IMR-90 (cell line): ENCODE measurements at regions not wholly inside any gene's neighbourhood (a gene's known extent, or its start where the extent isn't known, plus 50 kb on each side); places are given as distances from the start of the nearest gene placed in this dataset.

ENCODE experiments used
- ATAC-seq: fragments of 200-7000 bp; cut with Tn5 transposase; 2 replicates; pipeline ENCODE4 v1.9.1; 2020; ENCODE audit warnings: low read depth, mild to moderate bottlenecking, moderate library complexity
- BruUV-seq: library from RNA; stranded (reverse); fragments of 400-500 nt; replicated peaks from 2 replicates; lab custom pipeline; 2021; lab: Mats Ljungman, UMichigan
- CTCF ChIA-PET: fragments of 300-600 bp; formaldehyde crosslinking; extraction: SDS; loops from one replicate; lab custom pipeline; 2021; ENCODE audit warnings: antibody characterized with exemption; lab: Yijun Ruan, JAX
- POLR2A ChIA-PET: fragments of 300-600 bp; sonication (Branson Sonifier 250); formaldehyde crosslinking; loops from one replicate; lab custom pipeline; 2022; ENCODE audit warnings: antibody characterized with exemption; ENCODE audit not compliant: unreplicated experiment; lab: Charles Lee
- DNase-seq: peaks from one replicate; pipeline ENCODE4 v3.0.0; 2013
- H2AFZ ChIP-seq: replicated peaks from 2 replicates; pipeline ENCODE3; 2013; ENCODE audit warnings: low read length, mild to moderate bottlenecking; ENCODE audit not compliant: poor library complexity
- H2AK5ac ChIP-seq: 2 replicates; pipeline ENCODE4 v1.6.1; 2013; ENCODE audit warnings: low read depth, low read length, inconsistent platforms
- H2AK9ac ChIP-seq: replicated peaks from 2 replicates; pipeline ENCODE3; 2013; ENCODE audit warnings: mild to moderate bottlenecking, low read depth, low read length, moderate library complexity; ENCODE audit not compliant: poor library complexity
- H2BK120ac ChIP-seq: 2 replicates; pipeline ENCODE4 v1.6.1; 2013; ENCODE audit warnings: low read depth, low read length, inconsistent platforms
- H2BK15ac ChIP-seq: 3 replicates; pipeline ENCODE4 v1.6.1; 2013; ENCODE audit warnings: low read depth, low read length, inconsistent platforms
- H2BK20ac ChIP-seq: 2 replicates; pipeline ENCODE4 v1.6.1; 2013; ENCODE audit warnings: low read depth, mild to moderate bottlenecking, inconsistent platforms, low read length, moderate library complexity
- H2BK5ac ChIP-seq: 2 replicates; pipeline ENCODE4 v1.6.1; 2013; ENCODE audit warnings: mild to moderate bottlenecking, low read depth, low read length, inconsistent platforms; ENCODE audit not compliant: poor library complexity, severe bottlenecking
- H3K14ac ChIP-seq: replicated peaks from 2 replicates; pipeline ENCODE4 v1.6.1; 2013; ENCODE audit warnings: low read depth, low read length, inconsistent platforms
- H3K18ac ChIP-seq: 2 replicates; pipeline ENCODE4 v1.6.1; 2013; ENCODE audit warnings: low read depth, low read length, control low read depth
- H3K23ac ChIP-seq: 2 replicates; pipeline ENCODE4 v1.6.1; 2013; ENCODE audit warnings: low read depth, low read length, inconsistent platforms
- H3K27ac ChIP-seq: 2 replicates; pipeline ENCODE4 v1.5.1; 2013; ENCODE audit warnings: mild to moderate bottlenecking, control low read depth, low read length; ENCODE audit not compliant: insufficient read depth
- H3K27me3 ChIP-seq: 2 replicates; pipeline ENCODE4 v1.6.1; 2013; ENCODE audit warnings: low read length; ENCODE audit not compliant: control insufficient read depth, insufficient read depth
- H3K36me3 ChIP-seq: 2 replicates; pipeline ENCODE4 v1.6.1; 2013; ENCODE audit warnings: low read length, mixed read lengths; ENCODE audit not compliant: control insufficient read depth, insufficient read depth
- H3K4ac ChIP-seq: 2 replicates; pipeline ENCODE4 v1.6.1; 2013; ENCODE audit warnings: low read depth, low read length, inconsistent platforms
- H3K4me1 ChIP-seq: 2 replicates; pipeline ENCODE4 v1.6.1; 2013; ENCODE audit warnings: low read length, mixed read lengths; ENCODE audit not compliant: control insufficient read depth, insufficient read depth
- H3K4me2 ChIP-seq: 2 replicates; pipeline ENCODE4 v1.6.1; 2013; ENCODE audit warnings: low read depth, mild to moderate bottlenecking, control low read depth, low read length, moderate library complexity
- H3K4me3 ChIP-seq: 2 replicates; pipeline ENCODE4 v1.5.1; 2013; ENCODE audit warnings: low read depth, mild to moderate bottlenecking, control low read depth, low read length, moderate library complexity; ENCODE audit not compliant: insufficient read depth
- H3K56ac ChIP-seq: 2 replicates; pipeline ENCODE4 v1.6.1; 2013; ENCODE audit warnings: low read length, inconsistent platforms; ENCODE audit not compliant: insufficient read depth; ENCODE audit errors: extremely low read depth
- H3K79me1 ChIP-seq, 2 experiments: 2 replicates each; pipeline ENCODE4 v1.6.1; 2013; ENCODE audit warnings: low read length in 2 of 2, inconsistent platforms in 1 of 2, low read depth in 1 of 2
- H3K9ac ChIP-seq: 2 replicates; pipeline ENCODE4 v1.6.1; 2013; ENCODE audit warnings: low read depth, low read length, control low read depth
- H3K9me1 ChIP-seq: 2 replicates; pipeline ENCODE4 v1.6.1; 2013; ENCODE audit warnings: low read length, inconsistent platforms; ENCODE audit not compliant: insufficient read depth
- H3K9me3 ChIP-seq: 2 replicates; pipeline ENCODE4 v1.6.1; 2013; ENCODE audit warnings: low read length; ENCODE audit not compliant: control insufficient read depth, insufficient read depth
- H4K20me1 ChIP-seq: 2 replicates; pipeline ENCODE4 v1.6.1; 2013; ENCODE audit warnings: low read length, inconsistent platforms; ENCODE audit not compliant: insufficient read depth
- H4K5ac ChIP-seq: 2 replicates; pipeline ENCODE4 v1.6.1; 2013; ENCODE audit warnings: mild to moderate bottlenecking, low read depth, low read length, control low read depth
- H4K8ac ChIP-seq, 2 experiments: 2 replicates each; pipeline ENCODE4 v1.6.1; 2013; ENCODE audit warnings: low read depth in 2 of 2, low read length in 2 of 2, control low read depth in 1 of 2, inconsistent platforms in 1 of 2
- H4K91ac ChIP-seq: 2 replicates; pipeline ENCODE4 v1.6.1; 2013; ENCODE audit warnings: low read depth, low read length, inconsistent platforms; ENCODE audit not compliant: insufficient read depth
- CTCF ChIP-seq: conservative IDR thresholded peaks from 2 replicates; pipeline ENCODE4 v1.5.1; 2012; ENCODE audit warnings: mild to moderate bottlenecking, low read depth, low read length, improper control_type of control experiment
- MAZ ChIP-seq: IDR thresholded peaks from 2 replicates; pipeline ENCODE4 v1.6.1; 2012; ENCODE audit warnings: low read depth, mild to moderate bottlenecking, low read length, improper control_type of control experiment, moderate library complexity, borderline replicate concordance
- RAD21 ChIP-seq: IDR thresholded peaks from 2 replicates; pipeline ENCODE4 v1.6.1; 2012; ENCODE audit warnings: low read length, improper control_type of control experiment
- SMC3 ChIP-seq: fragments of 150-350 bp; IDR thresholded peaks from 2 replicates; pipeline ENCODE4 v1.6.1; 2016; ENCODE audit warnings: low read depth, mild to moderate bottlenecking, antibody characterized with exemption, low read length, moderate library complexity
- WGBS, 2 experiments: methylation state at CpG; one replicate each; pipeline versions ENCODE4 v1.1.5 to v1.1.7; 2013; ENCODE audit warnings: missing lambda C conversion rate in 2 of 2; ENCODE audit not compliant: insufficient read length in 1 of 2; ENCODE audit errors: extremely low coverage in 2 of 2; 5-methylcytosine and 5-hydroxymethylcytosine counted together
- dilution Hi-C: fragments of 300-500 bp; cut with HindIII; formaldehyde crosslinking; loops from one replicate; pipeline ENCODE4 v1.14.3; 2018; ENCODE audit warnings: low sequenced_read_pairs; ENCODE audit not compliant: unreplicated experiment
- in situ Hi-C: fragments of 300-500 bp; cut with MboI; formaldehyde crosslinking; loops from 3 replicates; pipeline ENCODE4 v1.14.3; 2019; ENCODE audit warnings: low sequenced_read_pairs, inconsistent platforms, mixed read lengths
- intact Hi-C: fragments of 100-400 bp; cut with micrococcal nuclease; formaldehyde crosslinking; loops from 2 replicates; pipeline ENCODE4 v1.10.0; 2022

DNA sequence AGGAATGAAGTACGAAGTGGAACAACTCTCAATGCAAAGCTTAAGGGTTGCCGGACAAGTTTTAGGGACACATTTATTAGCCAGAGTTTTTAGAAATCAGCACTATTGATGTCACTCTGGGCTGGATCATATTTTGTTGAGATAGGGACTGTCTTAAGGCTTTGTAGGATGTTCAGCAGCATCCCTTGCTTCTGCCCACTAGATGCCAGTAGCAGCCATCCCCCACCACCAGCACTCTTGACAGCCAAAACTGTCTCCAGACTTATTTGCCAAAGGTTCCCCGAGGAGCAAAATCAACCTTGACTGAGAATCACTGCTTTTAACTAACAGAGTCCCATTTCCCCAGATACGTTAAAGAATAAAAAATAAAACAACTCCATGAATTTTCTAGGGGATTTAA lies 1497.3 kb downstream of the STIM2 start:
- peak; percentile 75 for ATAC-seq
- no peak overlapping the region for H2AFZ ChIP-seq
- no TSS peak for BruUV-seq
- no peak overlapping the region for H3K9ac ChIP-seq
- ChIA-PET CTCF (no interaction called here), POLR2A (no interaction called here)
- H2BK15ac ChIP-seq = no peak overlapping the region
- no peak overlapping the region for H3K56ac ChIP-seq
- no peak overlapping the region for H3K18ac ChIP-seq
- in situ Hi-C loops (no loop called here), dilution Hi-C loops (no loop called here), intact Hi-C loops (loop anchor here (10.0 kb wide), 1 partner anchor 493 kb away; no protein-coding TSS in a partner anchor)
- H4K20me1 ChIP-seq = no peaks in the 10 kb centered on the region
- no peak overlapping the region for H2AK5ac ChIP-seq
- no peak overlapping the region for H2BK120ac ChIP-seq
- no peak overlapping the region for H2AK9ac ChIP-seq
- no peaks in the 10 kb centered on the region for H3K4me1 ChIP-seq
- no peak overlapping the region for H3K23ac ChIP-seq
- TF ChIP-seq CTCF = peak; percentile 40
- peak; percentile 57 for TF ChIP-seq RAD21
- peak; percentile 31; the same call in 1 of the 2 replicates for TF ChIP-seq SMC3
- TF ChIP-seq MAZ = no peak
- H3K4ac ChIP-seq = no peak overlapping the region
- peak; percentile 39 for DNase-seq
- H3K79me1 ChIP-seq = no peaks in the 10 kb centered on the region
- H2BK20ac ChIP-seq = no peak overlapping the region
- no peak overlapping the region for H3K4me3 ChIP-seq
- no peaks in the 10 kb centered on the region for H3K9me1 ChIP-seq
- no peak overlapping the region for H3K14ac ChIP-seq
- no peaks in the 10 kb centered on the region for H3K36me3 ChIP-seq
- H3K9me3 ChIP-seq = no peaks in the 10 kb centered on the region
- no CpG with 5 or more reads among the region's 4 CpGs for WGBS, 2 experiments
- H4K5ac ChIP-seq = no peak overlapping the region
- H2BK5ac ChIP-seq = no peak overlapping the region
- 0 out of 2 replicates have a peak overlapping the region, but pooled peaks have one; percentile 0 for H4K91ac ChIP-seq
- no peaks in the 10 kb centered on the region for H3K27me3 ChIP-seq
- H3K4me2 ChIP-seq = no peak overlapping the region
- no peak overlapping the region for H3K27ac ChIP-seq
- H4K8ac ChIP-seq = no peak overlapping the region
